ENCODE measurements at regions not wholly inside any gene's neighbourhood (a gene's known extent, or its start where the extent isn't known, plus 50 kb on each side); places are given as distances from the start of the nearest gene placed in this dataset.

DNA sequence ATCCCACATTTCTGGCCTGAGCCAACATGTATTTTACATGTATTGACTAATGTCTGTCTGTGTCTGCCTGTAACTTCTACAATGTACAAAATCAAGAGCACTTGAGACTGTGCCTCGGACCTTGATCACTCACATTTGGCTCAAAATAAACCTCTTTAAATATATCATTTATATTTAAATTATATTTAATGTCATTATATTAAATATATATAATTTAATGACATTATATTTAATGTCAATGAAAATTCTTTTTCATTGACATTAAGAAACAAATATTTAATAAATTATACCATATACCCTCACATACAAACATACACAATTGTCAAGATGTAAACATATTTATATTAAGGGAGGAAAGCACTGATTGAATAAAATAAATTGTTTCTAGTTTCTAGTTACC, 1099.8 kb upstream of the CDH18 start:
- TF ChIP-seq, protein P1, sequence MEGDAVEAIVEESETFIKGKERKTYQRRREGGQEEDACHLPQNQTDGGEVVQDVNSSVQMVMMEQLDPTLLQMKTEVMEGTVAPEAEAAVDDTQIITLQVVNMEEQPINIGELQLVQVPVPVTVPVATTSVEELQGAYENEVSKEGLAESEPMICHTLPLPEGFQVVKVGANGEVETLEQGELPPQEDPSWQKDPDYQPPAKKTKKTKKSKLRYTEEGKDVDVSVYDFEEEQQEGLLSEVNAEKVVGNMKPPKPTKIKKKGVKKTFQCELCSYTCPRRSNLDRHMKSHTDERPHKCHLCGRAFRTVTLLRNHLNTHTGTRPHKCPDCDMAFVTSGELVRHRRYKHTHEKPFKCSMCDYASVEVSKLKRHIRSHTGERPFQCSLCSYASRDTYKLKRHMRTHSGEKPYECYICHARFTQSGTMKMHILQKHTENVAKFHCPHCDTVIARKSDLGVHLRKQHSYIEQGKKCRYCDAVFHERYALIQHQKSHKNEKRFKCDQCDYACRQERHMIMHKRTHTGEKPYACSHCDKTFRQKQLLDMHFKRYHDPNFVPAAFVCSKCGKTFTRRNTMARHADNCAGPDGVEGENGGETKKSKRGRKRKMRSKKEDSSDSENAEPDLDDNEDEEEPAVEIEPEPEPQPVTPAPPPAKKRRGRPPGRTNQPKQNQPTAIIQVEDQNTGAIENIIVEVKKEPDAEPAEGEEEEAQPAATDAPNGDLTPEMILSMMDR (IDR thresholded peaks at IDR 0.05): no peak
- TF ChIP-seq POLR2A (IDR thresholded peaks at IDR 0.05): no peak

Data from testis (tissue), 2 donors.